PC-3 (cell line): ENCODE measurements at regions not wholly inside any gene's neighbourhood (a gene's known extent, or its start where the extent isn't known, plus 50 kb on each side); places are given as distances from the start of the nearest gene placed in this dataset.

Experiments
- EZH2 ChIP-seq: fragments of 300-600 bp; sonication (generic); IDR thresholded peaks from one replicate; pipeline ENCODE4 v1.6.1; 2017; ENCODE audit warnings: antibody characterized with exemption, mild to moderate bottlenecking, low read length; ENCODE audit not compliant: unreplicated experiment
- EZH2phosphoT487 ChIP-seq: fragments of 300-600 bp; sonication (generic); IDR thresholded peaks from 2 replicates; pipeline ENCODE4 v1.6.1; 2018; ENCODE audit warnings: mild to moderate bottlenecking, antibody characterized with exemption, low read length, borderline replicate concordance
- TF ChIP-seq, protein P1 (sequence below): fragments of 300-600 bp; sonication (generic); conservative IDR thresholded peaks from 2 replicates; pipeline ENCODE4 v1.5.1; 2017; ENCODE audit warnings: antibody characterized with exemption, low read depth, mild to moderate bottlenecking, low read length

DNA sequence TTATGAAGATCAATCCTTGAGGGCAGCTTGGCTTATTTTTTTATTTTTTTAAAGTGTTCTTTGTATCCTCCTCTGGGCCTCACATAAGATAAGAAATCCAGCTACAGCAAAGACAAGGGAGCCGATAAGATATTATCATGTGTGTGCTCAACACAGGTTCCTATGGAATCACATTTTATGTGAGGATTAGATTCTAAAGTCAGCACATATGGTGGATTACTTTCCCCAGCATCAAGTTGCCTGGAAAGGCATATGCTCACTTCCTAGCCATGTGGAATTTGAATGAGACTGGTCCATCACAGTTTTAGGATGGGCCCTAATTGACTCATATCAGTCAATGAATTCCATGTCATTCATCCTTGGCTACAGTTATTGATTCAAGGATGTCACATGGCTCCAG lies 456.9 kb upstream of the LRRC7 start:
- TF ChIP-seq, protein P1, sequence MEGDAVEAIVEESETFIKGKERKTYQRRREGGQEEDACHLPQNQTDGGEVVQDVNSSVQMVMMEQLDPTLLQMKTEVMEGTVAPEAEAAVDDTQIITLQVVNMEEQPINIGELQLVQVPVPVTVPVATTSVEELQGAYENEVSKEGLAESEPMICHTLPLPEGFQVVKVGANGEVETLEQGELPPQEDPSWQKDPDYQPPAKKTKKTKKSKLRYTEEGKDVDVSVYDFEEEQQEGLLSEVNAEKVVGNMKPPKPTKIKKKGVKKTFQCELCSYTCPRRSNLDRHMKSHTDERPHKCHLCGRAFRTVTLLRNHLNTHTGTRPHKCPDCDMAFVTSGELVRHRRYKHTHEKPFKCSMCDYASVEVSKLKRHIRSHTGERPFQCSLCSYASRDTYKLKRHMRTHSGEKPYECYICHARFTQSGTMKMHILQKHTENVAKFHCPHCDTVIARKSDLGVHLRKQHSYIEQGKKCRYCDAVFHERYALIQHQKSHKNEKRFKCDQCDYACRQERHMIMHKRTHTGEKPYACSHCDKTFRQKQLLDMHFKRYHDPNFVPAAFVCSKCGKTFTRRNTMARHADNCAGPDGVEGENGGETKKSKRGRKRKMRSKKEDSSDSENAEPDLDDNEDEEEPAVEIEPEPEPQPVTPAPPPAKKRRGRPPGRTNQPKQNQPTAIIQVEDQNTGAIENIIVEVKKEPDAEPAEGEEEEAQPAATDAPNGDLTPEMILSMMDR = no peak
- TF ChIP-seq EZH2phosphoT487 (no peak), EZH2 (no peak)
